Esophagus muscularis mucosa (tissue), 4 donors: ENCODE measurements at regions not wholly inside any gene's neighbourhood (a gene's known extent, or its start where the extent isn't known, plus 50 kb on each side); places are given as distances from the start of the nearest gene placed in this dataset.

Source experiments
- DNase-seq: peaks from one replicate; pipeline ENCODE4 v3.0.0-alpha.2; 2017; ENCODE audit errors: extremely low spot score
- H3K27ac ChIP-seq, 4 donors: fragments of 200-600 bp; sonication (generic); replicated peaks in 1 of 4; 1 replicate in 3 of 4; 2 replicates in 1 of 4; pipeline ENCODE4 v1.5.1; 2016 to 2019; ENCODE audit warnings: mild to moderate bottlenecking in 1 of 4
- H3K27me3 ChIP-seq, 4 donors: fragments of 200-600 bp; sonication (generic); one replicate each; pipeline versions ENCODE4 v1.5.1 to v1.6.0; 2016 to 2019
- H3K36me3 ChIP-seq, 4 donors: fragments of 200-600 bp; sonication (generic); one replicate each; pipeline ENCODE4 v1.5.1; 2016 to 2019
- H3K4me1 ChIP-seq, 4 donors: fragments of 200-600 bp; sonication (generic); one replicate each; pipeline ENCODE4 v1.5.1; 2016 to 2019
- H3K4me3 ChIP-seq, 4 donors: fragments of 200-600 bp; sonication (generic); 1 replicate in 2 of 4; 2 replicates in 2 of 4; pipeline ENCODE4 v1.5.1; 2016 to 2019; ENCODE audit warnings: mild to moderate bottlenecking in 4 of 4, moderate library complexity in 1 of 4
- H3K9me3 ChIP-seq, 4 donors: fragments of 200-600 bp; sonication (generic); 1 replicate in 3 of 4; 2 replicates in 1 of 4; pipeline ENCODE4 v1.5.1; 2016 to 2019
- EP300 ChIP-seq: sonication (generic); formaldehyde crosslinking; IDR thresholded peaks from one replicate; pipeline ENCODE4 v1.6.1; 2017; ENCODE audit warnings: antibody characterized with exemption
- POLR2A ChIP-seq: fragments of 450-650 bp; IDR thresholded peaks from one replicate; pipeline ENCODE4 v1.6.1; 2017; ENCODE audit warnings: antibody characterized with exemption, moderate library complexity, mild to moderate bottlenecking, low read depth
- POLR2AphosphoS5 ChIP-seq, 2 donors: sonication (generic); formaldehyde crosslinking; IDR thresholded peaks; one replicate each; pipeline ENCODE4 v1.6.1; 2017; ENCODE audit warnings: antibody characterized with exemption in 2 of 2
- WGBS: methylation state at CpG from one replicate; pipeline ENCODE4 v1.1.5; 2018; 5-methylcytosine and 5-hydroxymethylcytosine counted together
- intact Hi-C: fragments of 100-400 bp; cut with DNase I; formaldehyde crosslinking; loops from one replicate; pipeline ENCODE4 v1.15.1; 2023
- TF ChIP-seq, protein P1 (sequence below), 3 experiments: fragments of 200-600 bp in 2 of 3; fragments of 450-650 bp in 1 of 3; sonication (generic) in 2 of 3; IDR thresholded peaks; one replicate each; pipeline ENCODE4 v1.5.1; 2017 to 2019; ENCODE audit warnings: antibody characterized with exemption in 3 of 3, mild to moderate bottlenecking in 2 of 3, moderate library complexity in 1 of 3

DNA sequence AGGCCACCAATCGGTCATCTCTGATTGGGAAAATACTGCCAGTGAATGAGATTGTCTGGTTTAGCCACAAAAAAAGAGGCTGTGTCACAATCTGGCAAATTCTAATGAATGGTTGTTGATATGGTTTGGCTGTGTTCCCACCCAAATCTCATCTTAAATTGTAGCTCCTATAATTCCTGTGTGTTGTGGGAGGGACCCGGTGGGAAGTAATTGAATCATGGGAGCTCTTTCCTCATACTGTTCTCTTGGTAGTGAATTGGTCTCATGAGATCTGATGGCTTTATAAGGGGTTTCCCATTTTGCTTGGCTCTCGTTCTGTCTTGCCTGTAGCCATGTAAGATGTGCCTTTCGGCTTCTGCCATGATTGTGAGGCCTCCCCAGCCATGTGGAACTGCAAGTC is 838.3 kb downstream of the SLC4A3 start:
- no peak overlapping the region for H3K27ac ChIP-seq
- no peak overlapping the region for H3K4me3 ChIP-seq
- H3K36me3 ChIP-seq = no peaks in the 10 kb centered on the region
- DNase-seq = peak; percentile 62
- 61% methylated on average over 4 of the region's 4 CpGs for WGBS
- H3K9me3 ChIP-seq = no peaks in the 10 kb centered on the region
- no peaks in the 10 kb centered on the region for H3K27me3 ChIP-seq
- H3K4me1 ChIP-seq = no peaks in the 10 kb centered on the region
- intact Hi-C loops = no loop called here
- TF ChIP-seq, protein P1, sequence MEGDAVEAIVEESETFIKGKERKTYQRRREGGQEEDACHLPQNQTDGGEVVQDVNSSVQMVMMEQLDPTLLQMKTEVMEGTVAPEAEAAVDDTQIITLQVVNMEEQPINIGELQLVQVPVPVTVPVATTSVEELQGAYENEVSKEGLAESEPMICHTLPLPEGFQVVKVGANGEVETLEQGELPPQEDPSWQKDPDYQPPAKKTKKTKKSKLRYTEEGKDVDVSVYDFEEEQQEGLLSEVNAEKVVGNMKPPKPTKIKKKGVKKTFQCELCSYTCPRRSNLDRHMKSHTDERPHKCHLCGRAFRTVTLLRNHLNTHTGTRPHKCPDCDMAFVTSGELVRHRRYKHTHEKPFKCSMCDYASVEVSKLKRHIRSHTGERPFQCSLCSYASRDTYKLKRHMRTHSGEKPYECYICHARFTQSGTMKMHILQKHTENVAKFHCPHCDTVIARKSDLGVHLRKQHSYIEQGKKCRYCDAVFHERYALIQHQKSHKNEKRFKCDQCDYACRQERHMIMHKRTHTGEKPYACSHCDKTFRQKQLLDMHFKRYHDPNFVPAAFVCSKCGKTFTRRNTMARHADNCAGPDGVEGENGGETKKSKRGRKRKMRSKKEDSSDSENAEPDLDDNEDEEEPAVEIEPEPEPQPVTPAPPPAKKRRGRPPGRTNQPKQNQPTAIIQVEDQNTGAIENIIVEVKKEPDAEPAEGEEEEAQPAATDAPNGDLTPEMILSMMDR (IDR thresholded peaks at IDR 0.05) = no peak
- TF ChIP-seq EP300 (no peak), POLR2AphosphoS5 (IDR thresholded peaks at IDR 0.05) (no peak), POLR2A (no peak)

DNA sequence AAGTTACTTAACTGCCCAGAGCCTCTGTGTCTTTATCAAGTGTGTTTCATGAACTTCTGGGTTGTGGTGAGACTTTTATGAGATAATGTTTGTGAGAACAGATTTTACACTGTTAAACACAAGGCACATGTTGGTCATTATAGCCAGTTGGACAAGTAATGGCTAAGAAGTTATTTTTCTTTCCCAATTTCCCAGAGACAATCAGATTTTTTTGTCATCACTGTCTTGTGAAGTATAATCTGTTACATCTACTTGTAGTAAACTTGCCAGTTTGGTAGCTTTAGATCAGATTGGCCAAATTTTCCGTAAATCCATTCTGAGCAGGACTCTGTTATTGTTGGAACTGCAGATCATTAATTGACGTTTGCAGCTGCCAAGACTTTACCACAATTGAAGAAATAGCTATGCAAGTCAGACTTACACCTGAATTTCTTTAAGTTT is 838.8 kb downstream of the SLC4A3 start:
- no peak overlapping the region for H3K27ac ChIP-seq
- H3K27me3 ChIP-seq = no peaks in the 10 kb centered on the region
- H3K9me3 ChIP-seq = no peaks in the 10 kb centered on the region
- WGBS = 31% methylated on average over 2 of the region's 2 CpGs
- intact Hi-C loops = no loop called here
- TF ChIP-seq, protein P1 (IDR thresholded peaks at IDR 0.05) = no peak
- TF ChIP-seq POLR2AphosphoS5 (IDR thresholded peaks at IDR 0.05) (no peak), EP300 (no peak), POLR2A (no peak)
- no peaks in the 10 kb centered on the region for H3K4me1 ChIP-seq
- DNase-seq = no peak
- H3K36me3 ChIP-seq = no peaks in the 10 kb centered on the region
- no peak overlapping the region for H3K4me3 ChIP-seq

GRCh38 chr2:220469201-220469600 is 841.8 kb downstream of the SLC4A3 start:
- no peak overlapping the region for H3K27ac ChIP-seq
- TF ChIP-seq POLR2A (no peak), POLR2AphosphoS5 (IDR thresholded peaks at IDR 0.05) (no peak)
- TF ChIP-seq, protein P1 (IDR thresholded peaks at IDR 0.05) = no peak
- H3K4me1 ChIP-seq = no peaks in the 10 kb centered on the region
- intact Hi-C loops = no loop called here
- no peaks in the 10 kb centered on the region for H3K9me3 ChIP-seq
- H3K27me3 ChIP-seq = no peaks in the 10 kb centered on the region
- 66% methylated on average over 4 of the region's 4 CpGs for WGBS
- no peak for DNase-seq
- H3K36me3 ChIP-seq = no peaks in the 10 kb centered on the region
- H3K4me3 ChIP-seq = no peak overlapping the region

DNA sequence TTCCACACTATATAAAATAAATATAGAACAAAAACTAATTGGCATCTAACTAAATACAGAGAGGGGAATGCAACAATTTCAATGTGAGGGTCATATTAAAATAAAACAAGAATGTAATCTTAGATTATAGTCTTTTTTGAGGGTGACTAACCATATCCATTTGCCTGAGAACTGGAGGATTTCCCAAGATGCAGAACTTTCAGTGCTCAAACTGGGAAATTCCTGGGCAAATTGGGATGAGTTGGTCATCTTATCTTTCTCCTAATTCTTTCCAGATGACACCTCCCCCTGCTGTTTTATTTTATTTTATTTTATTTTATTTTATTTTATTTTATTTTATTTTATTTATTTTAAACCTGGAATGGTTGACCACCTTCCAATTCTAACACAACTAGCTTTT is 846.2 kb downstream of the SLC4A3 start:
- no peaks in the 10 kb centered on the region for H3K4me1 ChIP-seq
- H3K4me3 ChIP-seq = no peak overlapping the region
- TF ChIP-seq, protein P1 (IDR thresholded peaks at IDR 0.05) = no peak
- no peak for TF ChIP-seq EP300
- no peak for TF ChIP-seq POLR2AphosphoS5 (IDR thresholded peaks at IDR 0.05)
- no peak for TF ChIP-seq POLR2A
- no peak for DNase-seq
- H3K36me3 ChIP-seq = no peaks in the 10 kb centered on the region
- no peaks in the 10 kb centered on the region for H3K27me3 ChIP-seq
- H3K9me3 ChIP-seq = no peaks in the 10 kb centered on the region
- intact Hi-C loops = no loop called here
- no peak overlapping the region for H3K27ac ChIP-seq

- H3K36me3 ChIP-seq = no peaks in the 10 kb centered on the region
- WGBS = 67% methylated on average over 4 of the region's 4 CpGs
- intact Hi-C loops = no loop called here
These were observed 849.4 kb downstream of the SLC4A3 start for GRCh38 chr2:220476877-220477276.

More at GRCh38 chr2:220476877-220477276, 849.4 kb downstream of the SLC4A3 start:
- TF ChIP-seq POLR2A (no peak), POLR2AphosphoS5 (IDR thresholded peaks at IDR 0.05) (no peak), EP300 (no peak)
- TF ChIP-seq, protein P1 (IDR thresholded peaks at IDR 0.05) = no peak
- H3K9me3 ChIP-seq = no peaks in the 10 kb centered on the region
- DNase-seq = no peak
- H3K27ac ChIP-seq = no peak overlapping the region
- no peaks in the 10 kb centered on the region for H3K4me1 ChIP-seq
- no peaks in the 10 kb centered on the region for H3K27me3 ChIP-seq
- H3K4me3 ChIP-seq = no peak overlapping the region
